ENCODE measurements at regions not wholly inside any gene's neighbourhood (a gene's known extent, or its start where the extent isn't known, plus 50 kb on each side); places are given as distances from the start of the nearest gene placed in this dataset.

DNA sequence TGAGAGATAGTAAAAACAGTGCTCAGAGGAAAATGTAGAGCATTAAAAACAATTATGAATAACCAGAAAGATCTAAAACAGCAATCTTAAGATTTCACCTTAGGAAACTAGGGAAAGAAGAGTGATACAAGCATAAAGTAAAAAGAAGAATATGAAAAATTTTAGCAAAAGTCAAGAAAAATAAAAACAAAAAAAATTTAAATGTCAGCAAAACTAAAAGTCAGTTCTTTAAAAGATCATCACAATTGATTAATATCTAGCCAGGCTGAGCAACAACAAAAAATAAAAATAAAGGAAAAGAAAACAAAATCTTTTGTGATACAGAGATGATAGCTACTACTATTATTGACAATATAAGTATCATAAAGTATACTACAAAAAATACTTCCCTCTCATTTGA is 1088.1 kb upstream of the EDIL3 start:
- TF ChIP-seq EP300 (IDR thresholded peaks at IDR 0.05; ENCODE audit: low read depth) (no peak), POLR2A (IDR thresholded peaks at IDR 0.05) (no peak)

Data from transverse colon (tissue), 1 donor.